Brain microvascular endothelial cell (primary cell): ENCODE measurements at regions not wholly inside any gene's neighbourhood (a gene's known extent, or its start where the extent isn't known, plus 50 kb on each side); places are given as distances from the start of the nearest gene placed in this dataset.

Experiments used
- DNase-seq: peaks from one replicate; pipeline ENCODE4 v3.0.0-alpha.2; 2020
- H3K27ac ChIP-seq: fragments of 250-450 bp; sonication (Bioruptor Pico); 2 replicates; pipeline ENCODE4 v1.5.1; 2020; ENCODE audit warnings: mild to moderate bottlenecking, moderate library complexity
- H3K27me3 ChIP-seq: fragments of 250-450 bp; sonication (Bioruptor Pico); replicated peaks from 2 replicates; pipeline ENCODE4 v1.5.1; 2020; ENCODE audit warnings: mild to moderate bottlenecking
- H3K36me3 ChIP-seq: fragments of 250-450 bp; sonication (Bioruptor Pico); replicated peaks from 2 replicates; pipeline ENCODE4 v1.5.1; 2020; ENCODE audit warnings: mild to moderate bottlenecking
- H3K4me3 ChIP-seq: 2 replicates; pipeline ENCODE4 v1.5.1; 2011; ENCODE audit warnings: low read depth, mild to moderate bottlenecking, control low read depth, low read length, moderate library complexity
- in situ Hi-C: cut with HindIII; loops from 2 replicates; pipeline ENCODE4 v1.10.0; 2017; ENCODE audit warnings: low sequenced_read_pairs, low pct_ligation_motif_present
- TF ChIP-seq, protein P1 (sequence below): IDR thresholded peaks from 2 replicates; pipeline ENCODE4 v1.5.1; 2011; ENCODE audit warnings: low read depth, mild to moderate bottlenecking, moderate library complexity, low read length, control low read depth, inconsistent platforms; ENCODE audit errors: missing control alignments

DNA sequence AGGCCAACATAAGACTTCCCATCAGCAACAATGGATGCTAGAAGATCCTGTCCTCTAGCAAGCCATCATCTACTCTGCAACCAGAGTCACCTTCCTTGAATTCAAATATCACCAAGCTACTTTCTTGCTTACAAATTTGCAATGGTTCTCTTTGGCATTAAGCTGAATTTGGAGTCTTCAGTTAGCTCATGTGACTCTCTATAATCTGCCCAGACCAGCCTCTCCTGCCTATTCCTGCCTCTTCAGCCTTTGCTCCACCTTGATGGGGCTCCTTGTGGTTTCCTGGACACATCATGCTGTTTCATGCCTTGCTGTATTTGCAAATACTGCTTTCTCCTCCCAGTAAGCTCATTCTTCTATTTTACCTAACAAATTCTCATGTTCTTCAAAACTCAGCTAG lies 82.3 kb downstream of the RASSF10 start:
- in situ Hi-C loops: no loop called here
- TF ChIP-seq, protein P1, sequence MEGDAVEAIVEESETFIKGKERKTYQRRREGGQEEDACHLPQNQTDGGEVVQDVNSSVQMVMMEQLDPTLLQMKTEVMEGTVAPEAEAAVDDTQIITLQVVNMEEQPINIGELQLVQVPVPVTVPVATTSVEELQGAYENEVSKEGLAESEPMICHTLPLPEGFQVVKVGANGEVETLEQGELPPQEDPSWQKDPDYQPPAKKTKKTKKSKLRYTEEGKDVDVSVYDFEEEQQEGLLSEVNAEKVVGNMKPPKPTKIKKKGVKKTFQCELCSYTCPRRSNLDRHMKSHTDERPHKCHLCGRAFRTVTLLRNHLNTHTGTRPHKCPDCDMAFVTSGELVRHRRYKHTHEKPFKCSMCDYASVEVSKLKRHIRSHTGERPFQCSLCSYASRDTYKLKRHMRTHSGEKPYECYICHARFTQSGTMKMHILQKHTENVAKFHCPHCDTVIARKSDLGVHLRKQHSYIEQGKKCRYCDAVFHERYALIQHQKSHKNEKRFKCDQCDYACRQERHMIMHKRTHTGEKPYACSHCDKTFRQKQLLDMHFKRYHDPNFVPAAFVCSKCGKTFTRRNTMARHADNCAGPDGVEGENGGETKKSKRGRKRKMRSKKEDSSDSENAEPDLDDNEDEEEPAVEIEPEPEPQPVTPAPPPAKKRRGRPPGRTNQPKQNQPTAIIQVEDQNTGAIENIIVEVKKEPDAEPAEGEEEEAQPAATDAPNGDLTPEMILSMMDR: no peak
- no peaks in the 10 kb centered on the region for H3K36me3 ChIP-seq
- H3K27ac ChIP-seq: no peak overlapping the region
- peaks cover 6% of the 10 kb centered on the region for H3K27me3 ChIP-seq
- DNase-seq: no peak
- H3K4me3 ChIP-seq: no peak overlapping the region

DNA sequence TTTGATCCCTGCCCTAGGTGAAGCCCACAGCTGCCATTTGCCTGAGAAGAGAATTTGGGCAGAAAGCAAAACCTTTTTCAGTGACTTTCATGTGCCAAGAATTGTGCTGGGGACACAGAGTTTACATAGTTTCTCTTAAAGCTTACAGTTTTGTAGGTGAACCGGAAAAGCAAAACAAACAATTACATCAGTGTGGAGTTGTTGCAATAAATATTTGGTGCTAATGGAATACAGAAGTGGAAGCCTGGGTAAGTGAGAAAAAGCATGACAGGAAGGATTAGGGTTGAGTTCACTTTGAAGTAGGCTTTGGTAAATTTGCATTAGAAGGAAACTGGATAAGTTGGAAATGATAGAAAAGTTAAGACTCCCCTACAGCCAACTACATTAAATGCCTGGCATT lies 82.7 kb downstream of the RASSF10 start:
- H3K27ac ChIP-seq: no peak overlapping the region
- in situ Hi-C loops: no loop called here

DNA sequence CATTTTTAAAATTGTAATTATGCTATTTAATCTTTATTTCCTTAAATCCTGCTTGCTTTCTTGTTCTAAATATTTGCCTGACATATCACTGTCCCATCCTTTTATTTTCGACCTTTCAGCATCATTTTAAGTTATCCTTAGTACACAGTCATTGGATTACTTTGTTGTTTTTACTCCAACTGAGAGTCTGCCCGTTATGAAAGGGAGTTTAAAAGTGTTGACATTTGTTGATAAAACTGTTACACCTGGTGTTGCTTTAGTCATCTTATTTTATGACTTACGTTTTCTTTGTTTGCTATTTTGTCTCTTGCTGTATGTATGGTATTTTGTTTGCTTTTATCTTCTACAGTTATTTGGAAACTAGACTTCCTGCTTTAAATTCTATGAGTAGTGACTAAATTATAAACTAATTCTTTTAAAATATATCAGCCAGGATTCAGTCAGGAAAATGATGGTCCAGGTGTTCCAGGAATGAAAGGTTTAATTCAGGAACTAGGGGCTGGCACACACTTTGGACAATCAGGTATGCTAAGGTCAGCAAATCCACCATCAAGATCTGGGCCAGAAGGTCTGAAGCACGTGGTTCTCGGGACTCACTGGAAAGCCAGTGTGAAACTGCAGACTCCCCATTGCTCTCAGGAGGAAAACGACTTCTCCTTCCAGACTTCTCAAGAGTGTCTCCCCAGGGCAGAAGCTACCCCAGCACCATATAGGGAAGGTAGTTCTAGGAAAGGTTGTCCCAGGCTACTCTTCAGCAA lies 86.0 kb downstream of the RASSF10 start:
- no peak for DNase-seq
- peaks cover 6% of the 10 kb centered on the region for H3K27me3 ChIP-seq
- no peak overlapping the region for H3K4me3 ChIP-seq
- in situ Hi-C loops: no loop called here
- H3K27ac ChIP-seq: no peak overlapping the region
- TF ChIP-seq, protein P1: no peak
- H3K36me3 ChIP-seq: no peaks in the 10 kb centered on the region

More for the DNA sequence above, 82.7 kb downstream of the RASSF10 start:
- H3K27me3 ChIP-seq: peaks cover 6% of the 10 kb centered on the region
- TF ChIP-seq, protein P1: no peak
- no peak overlapping the region for H3K4me3 ChIP-seq
- H3K36me3 ChIP-seq: no peaks in the 10 kb centered on the region
- DNase-seq: no peak

DNA sequence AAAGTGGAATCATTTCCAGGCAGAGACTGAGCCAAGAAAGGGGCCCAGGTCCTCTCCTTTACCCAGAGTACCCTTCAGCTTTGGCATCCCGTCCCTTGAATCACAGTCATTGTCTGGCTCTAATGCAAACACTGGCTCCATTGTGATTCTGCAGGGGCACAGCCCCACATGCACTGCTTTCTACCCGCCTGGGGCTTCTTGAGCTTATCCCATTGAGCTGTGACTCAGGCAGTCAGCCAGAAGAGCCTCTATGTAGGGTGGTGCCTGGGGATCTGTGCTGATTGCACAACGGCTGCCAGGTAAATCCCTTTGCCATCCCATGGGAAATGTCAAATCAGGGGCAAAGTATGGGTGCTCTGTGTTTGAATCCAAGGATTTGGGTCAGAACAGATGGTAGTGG lies 88.9 kb downstream of the RASSF10 start:
- Histone ChIP-seq H3K4me3 (no peak overlapping the region), H3K27me3 (peaks cover 10% of the 10 kb centered on the region), H3K36me3 (no peaks in the 10 kb centered on the region), H3K27ac (no peak overlapping the region)
- no peak for DNase-seq
- TF ChIP-seq, protein P1: no peak
- in situ Hi-C loops: no loop called here

DNA sequence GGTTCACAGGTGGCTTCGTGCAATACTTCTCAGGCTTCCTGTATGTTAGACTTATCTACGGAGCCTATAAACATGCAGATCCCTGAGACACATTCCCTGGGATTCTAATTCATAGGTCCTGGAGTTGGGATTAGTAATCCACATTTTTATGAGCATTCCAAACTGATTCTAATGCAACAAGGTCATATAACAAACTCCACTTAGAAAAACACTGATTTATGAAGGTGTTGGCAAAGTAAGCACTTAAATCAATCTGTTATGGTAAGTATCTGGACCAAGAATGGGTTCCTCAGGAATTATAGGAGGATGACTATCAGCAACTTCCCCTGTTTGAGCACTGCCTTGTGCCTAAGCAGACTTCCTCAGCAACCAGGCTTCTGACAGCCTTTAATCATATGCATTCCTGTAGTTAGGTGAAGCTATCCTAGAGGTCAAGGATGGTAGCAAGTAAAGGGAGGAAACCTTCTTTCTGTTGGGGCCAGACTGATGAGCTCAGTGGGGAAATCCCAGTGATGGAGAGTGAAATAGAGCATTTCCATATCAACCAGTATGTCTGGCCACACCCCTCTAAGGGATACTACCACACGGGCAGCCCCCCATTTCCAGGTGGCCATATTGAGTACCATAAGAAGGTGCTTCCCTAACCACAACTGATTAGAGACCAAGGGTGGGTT lies 89.6 kb downstream of the RASSF10 start:
- Histone ChIP-seq H3K27ac (no peak overlapping the region), H3K27me3 (peaks cover 11% of the 10 kb centered on the region), H3K4me3 (no peak overlapping the region), H3K36me3 (no peaks in the 10 kb centered on the region)
- DNase-seq: no peak
- TF ChIP-seq, protein P1: no peak
- in situ Hi-C loops: no loop called here
